ENCODE measurements at regions not wholly inside any gene's neighbourhood (a gene's known extent, or its start where the extent isn't known, plus 50 kb on each side); places are given as distances from the start of the nearest gene placed in this dataset.
"Not testable (repeated sequence)": the region's sequence is repeated elsewhere in the genome, so short reads cannot be mapped to it uniquely, and the experiment has no call there.

DNA sequence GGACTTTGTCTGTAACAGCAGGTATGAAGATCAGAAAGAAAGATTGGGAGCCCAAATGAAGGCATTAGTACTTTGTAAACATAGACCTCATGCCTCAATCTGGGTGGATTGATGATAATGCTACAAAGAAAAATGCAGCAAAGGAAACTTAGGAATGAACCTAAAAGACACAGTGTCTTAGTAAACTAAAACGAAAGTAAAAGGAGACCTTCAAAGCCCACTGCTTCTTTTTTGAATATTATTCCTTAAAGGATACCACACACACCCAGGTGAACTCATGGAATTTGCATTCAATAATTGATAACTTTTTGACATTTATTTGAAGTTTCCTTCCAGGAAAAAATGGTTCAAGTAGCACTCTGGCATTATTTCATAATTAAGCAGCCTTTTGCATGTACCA lies 543.2 kb downstream of the TTLL7 start:
- H3K27me3 ChIP-seq, DNase-seq, H3K9me3 ChIP-seq, H3K4me3 ChIP-seq, H3K36me3 ChIP-seq: not testable (repeated sequence)

DNA sequence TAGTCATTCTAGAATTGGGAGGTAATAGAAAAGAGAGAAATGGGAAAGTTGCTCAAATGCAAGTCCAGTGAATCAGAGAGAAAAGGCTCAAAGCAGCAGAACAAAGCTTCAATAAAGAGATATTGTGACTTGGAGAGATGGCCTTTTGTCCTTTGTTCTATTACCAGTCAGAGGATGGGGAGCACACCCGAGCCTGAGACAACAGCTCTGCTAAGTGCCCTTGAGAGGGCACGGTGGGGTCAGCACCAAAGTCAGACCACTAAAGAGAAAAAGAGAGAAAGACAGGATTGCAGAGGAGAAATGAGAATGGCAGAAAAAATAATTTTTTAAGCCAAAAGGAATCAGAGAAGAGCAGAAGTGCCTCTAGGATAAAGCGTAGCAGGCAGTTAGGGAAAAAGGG lies 553.1 kb downstream of the TTLL7 start:
- H3K4me3 ChIP-seq, H3K9me3 ChIP-seq, H3K27me3 ChIP-seq, DNase-seq, H3K36me3 ChIP-seq: not testable (repeated sequence)

DNA sequence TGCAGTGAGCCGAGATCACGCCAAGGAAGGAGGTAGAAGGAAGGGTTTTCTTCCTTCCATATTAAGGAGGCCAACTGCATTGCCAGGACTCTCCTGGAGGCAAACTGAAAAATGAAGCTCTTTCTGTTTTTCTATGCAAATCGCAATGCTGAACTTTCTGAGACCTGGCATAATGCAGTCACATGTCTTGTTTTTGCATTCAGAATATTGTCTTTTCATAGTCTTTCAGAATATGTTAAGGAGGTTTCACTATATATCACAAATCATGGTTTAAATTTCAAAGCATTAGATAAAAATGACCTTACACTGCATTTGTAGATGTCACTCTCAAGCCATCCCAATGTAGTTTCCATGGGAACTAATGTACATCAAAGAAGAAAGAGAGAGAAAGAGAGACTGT lies 556.5 kb downstream of the TTLL7 start:
- not testable (repeated sequence) for H3K27me3 ChIP-seq, DNase-seq

DNA sequence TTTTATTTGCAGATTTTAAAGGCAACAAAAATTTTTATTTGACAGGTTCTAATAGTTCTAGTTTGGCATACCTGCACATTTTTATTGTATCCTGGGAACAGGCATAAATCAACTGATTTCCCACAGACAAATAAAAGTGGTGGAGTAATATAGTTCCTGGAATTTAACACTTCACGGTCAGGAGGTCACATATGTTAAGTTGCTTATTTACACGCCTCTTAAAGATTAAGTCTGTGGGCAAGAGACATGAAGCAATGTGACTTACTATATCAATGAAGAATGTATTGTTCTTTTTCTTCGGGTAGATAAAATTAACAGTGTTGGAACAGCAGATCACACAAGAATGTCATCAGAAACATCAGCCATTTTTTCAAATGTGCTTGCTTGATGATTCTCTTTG lies 558.3 kb downstream of the TTLL7 start:
- not testable (repeated sequence) for H3K36me3 ChIP-seq, H3K27me3 ChIP-seq, DNase-seq

More for the DNA sequence above, 556.5 kb downstream of the TTLL7 start:
- not testable (repeated sequence) for H3K36me3 ChIP-seq, H3K9me3 ChIP-seq, H3K4me3 ChIP-seq

DNA sequence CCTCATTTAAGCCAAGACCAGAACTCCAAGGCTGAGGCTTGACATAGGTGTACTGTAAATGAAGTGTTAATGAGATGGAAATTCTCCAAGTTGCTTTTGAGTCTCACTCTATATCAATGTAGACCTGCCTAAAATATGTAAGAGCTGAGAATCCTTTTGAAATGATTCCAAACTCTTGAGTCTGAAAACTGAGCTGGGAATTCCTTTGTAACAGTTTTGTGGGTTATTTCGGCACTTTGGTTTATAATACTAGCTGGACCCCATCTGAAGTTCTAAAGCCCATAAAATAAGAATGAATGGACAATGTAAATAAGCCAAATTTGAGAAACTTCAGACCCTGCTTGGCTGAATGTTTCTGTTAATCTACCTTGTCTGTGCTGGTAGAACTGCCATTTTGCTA lies 558.9 kb downstream of the TTLL7 start:
- not testable (repeated sequence) for H3K36me3 ChIP-seq, H3K9me3 ChIP-seq, H3K27me3 ChIP-seq, DNase-seq, H3K4me3 ChIP-seq

More for the DNA sequence above, 558.3 kb downstream of the TTLL7 start:
- H3K4me3 ChIP-seq, H3K9me3 ChIP-seq: not testable (repeated sequence)

DNA sequence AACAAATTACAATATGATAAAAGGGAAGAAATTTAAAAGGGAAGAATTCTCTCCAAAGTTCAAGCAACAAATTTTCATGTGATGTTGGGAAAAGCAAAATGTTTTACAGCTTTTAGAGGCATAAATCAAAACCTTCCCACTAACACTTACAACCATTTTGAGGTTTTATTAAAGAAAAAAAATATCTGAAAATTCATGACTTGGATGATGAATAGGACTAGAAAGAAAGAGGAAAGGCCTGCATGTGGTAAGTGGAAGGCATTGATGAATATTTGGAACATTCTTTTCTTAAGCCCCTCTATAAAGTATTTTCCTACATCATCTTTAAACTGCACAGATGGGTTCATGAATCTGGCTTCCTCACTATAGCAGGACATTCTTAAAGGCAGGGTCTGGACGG lies 560.6 kb downstream of the TTLL7 start:
- not testable (repeated sequence) for H3K27me3 ChIP-seq, H3K4me3 ChIP-seq

DNA sequence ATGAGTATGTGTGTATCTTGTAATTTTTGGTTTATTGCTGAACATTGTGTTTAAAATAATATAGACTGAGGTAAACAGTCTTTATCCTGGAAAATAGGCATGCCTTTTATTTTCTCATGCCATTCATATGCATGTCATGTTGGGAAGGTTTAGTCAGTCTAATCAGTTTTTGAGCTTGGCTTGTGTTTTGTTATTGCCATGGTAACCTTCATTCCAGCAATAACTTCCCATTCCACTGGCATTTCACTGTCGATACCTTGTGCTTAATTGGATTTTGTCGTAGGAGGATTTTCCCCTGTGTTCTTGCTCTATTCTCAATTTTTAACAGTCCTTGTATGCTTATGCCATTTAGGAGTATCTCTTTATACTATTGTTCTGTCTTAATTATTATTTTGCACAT lies 563.6 kb downstream of the TTLL7 start:
- not testable (repeated sequence) for H3K36me3 ChIP-seq, H3K9me3 ChIP-seq, H3K4me3 ChIP-seq, H3K27me3 ChIP-seq, DNase-seq

More for the DNA sequence above, 560.6 kb downstream of the TTLL7 start:
- not testable (repeated sequence) for H3K9me3 ChIP-seq, H3K36me3 ChIP-seq, DNase-seq

DNA sequence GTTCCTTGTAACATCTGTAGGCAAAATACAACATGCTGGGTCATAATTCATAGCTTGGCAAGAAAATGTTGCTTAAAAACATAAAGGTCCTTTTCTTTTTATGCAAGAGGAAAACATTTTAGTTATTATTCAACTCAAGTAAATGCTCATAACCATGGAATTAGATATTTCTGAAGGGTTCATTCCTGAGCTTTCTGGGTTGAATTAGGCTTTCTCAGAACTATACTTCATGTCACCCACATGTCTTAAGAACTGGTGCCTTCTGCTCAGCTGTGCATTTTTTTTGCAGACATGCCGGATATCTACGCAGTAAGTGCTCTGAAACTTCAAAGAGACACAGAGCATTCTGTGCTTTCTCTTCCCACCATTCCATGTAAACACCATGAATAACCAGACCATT lies 571.4 kb downstream of the TTLL7 start:
- H3K4me3 ChIP-seq, H3K36me3 ChIP-seq, H3K9me3 ChIP-seq, DNase-seq, H3K27me3 ChIP-seq: not testable (repeated sequence)

DNA sequence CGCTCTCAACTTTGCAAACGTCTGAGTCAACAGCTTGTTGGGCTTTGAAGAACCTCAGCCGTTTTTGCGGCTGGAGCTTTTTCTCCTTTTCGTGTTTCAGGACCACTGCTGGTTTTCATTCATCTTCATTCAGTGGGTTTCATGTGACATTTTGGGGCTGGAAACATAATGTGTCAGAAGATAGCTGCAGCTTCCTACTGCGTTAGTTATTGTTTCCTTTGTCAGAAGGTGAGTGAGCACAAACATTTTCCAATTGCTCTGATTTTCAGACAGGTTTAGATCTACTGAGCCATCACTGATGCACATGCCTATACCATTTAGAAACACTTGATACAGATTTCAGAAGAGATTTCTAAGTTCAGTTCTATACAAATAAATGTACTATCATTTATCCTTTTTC lies 575.5 kb downstream of the TTLL7 start:
- H3K36me3 ChIP-seq, H3K27me3 ChIP-seq, H3K4me3 ChIP-seq, H3K9me3 ChIP-seq, DNase-seq: not testable (repeated sequence)

DNA sequence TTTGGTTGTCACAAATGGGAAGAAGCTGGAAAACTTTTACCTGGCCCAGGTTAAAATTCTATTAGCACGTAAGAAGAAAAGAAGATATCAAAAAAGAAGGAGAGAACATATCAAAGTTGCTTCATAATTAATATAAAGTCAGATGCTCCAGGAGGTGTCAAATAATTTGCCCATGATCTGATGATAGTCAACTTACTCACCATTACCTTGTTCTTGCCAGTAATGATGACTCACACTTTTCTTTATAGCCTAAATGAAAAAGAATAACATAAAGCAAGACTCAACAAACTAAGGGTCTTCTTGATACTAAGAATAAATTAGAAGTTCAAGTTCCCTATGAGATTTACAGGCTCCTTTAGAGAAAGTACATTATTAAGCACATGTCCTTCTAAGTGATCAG lies 580.4 kb downstream of the TTLL7 start:
- no peak for DNase-seq
- no peaks in the 10 kb centered on the region for H3K9me3 ChIP-seq
- no peak overlapping the region for H3K4me3 ChIP-seq
- H3K27me3 ChIP-seq, result no peaks in the 10 kb centered on the region
- H3K36me3 ChIP-seq, result no peaks in the 10 kb centered on the region

DNA sequence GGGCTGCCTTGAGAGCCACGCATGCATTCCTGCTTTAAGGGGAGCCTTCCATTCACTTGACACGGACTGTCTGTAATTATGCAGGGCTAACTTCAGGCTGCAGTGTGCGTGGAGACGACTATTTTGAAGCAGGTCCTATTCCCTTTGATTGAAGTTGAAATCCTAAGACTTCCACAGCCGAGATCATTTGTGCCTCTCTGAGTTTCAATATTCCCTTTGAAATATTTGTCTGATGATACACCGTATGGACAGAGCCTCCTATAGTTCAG lies 585.2 kb downstream of the TTLL7 start:
- H3K36me3 ChIP-seq, H3K4me3 ChIP-seq, H3K9me3 ChIP-seq, H3K27me3 ChIP-seq, DNase-seq: not testable (repeated sequence)

DNA sequence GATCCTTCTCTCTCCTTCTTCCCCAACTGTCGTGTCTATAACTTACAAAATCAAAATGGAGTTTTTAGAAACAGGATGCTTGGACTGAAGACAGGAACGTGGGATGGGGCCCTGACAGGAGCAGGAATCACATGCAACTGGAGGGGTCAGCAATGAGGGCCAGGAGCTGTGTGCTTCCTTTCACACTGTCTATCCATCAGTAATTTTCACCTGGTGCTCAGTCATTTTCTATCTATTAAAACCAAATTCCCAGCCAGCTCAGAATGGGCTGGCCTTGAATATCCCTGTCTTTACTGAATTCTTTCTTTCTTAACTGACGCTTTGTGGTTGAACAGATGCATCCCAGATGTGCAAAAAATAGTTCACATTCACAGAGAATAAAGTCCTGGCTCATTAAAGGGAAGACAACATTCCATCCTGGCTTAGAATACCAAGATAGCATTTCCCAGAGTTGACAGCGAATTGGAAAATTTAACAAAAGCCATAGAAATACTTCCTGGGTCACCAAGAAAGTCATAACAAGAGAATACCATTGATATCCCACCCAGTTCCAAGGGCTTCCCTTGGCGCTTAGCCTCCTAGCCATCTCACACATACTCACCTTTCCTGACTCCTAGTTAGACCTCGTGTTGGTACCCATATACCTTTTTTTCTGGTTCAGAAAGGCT lies 588.1 kb downstream of the TTLL7 start:
- DNase-seq, result not testable (repeated sequence)

DNA sequence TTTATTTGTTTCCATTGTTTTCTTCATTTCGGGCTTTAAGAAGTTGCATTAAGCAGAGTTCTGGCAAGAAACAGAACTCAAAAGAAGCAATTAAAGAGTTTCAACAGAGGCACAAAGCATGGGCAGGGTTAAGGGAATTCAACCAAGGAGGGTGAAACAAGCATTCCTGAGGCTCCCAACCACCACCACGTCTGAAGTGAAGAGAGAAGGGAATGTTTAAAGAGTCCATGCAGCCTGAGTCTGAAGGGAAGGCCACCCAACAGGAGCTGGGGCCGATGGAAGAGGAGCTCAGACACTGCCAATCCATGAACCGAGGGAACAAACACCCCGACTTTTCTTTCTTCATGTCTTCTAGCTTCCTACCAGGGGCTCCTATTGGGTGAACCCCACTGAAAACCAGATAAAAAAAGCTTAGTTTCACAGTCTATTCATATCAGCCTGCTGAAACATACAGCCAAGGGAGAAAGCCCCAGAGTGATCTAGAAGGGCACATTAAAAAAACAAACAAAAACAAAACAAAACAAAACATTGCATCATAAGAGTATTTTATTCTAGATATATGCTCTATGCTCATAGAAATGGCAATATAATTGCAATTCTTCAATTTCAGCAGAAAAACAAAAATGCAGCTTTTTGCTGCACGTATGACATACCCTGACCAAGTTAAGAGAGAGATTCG lies 592.1 kb downstream of the TTLL7 start:
- H3K36me3 ChIP-seq, H3K27me3 ChIP-seq, H3K4me3 ChIP-seq, DNase-seq, H3K9me3 ChIP-seq: not testable (repeated sequence)

More for the DNA sequence above, 588.1 kb downstream of the TTLL7 start:
- not testable (repeated sequence) for H3K4me3 ChIP-seq, H3K9me3 ChIP-seq, H3K36me3 ChIP-seq, H3K27me3 ChIP-seq

DNA sequence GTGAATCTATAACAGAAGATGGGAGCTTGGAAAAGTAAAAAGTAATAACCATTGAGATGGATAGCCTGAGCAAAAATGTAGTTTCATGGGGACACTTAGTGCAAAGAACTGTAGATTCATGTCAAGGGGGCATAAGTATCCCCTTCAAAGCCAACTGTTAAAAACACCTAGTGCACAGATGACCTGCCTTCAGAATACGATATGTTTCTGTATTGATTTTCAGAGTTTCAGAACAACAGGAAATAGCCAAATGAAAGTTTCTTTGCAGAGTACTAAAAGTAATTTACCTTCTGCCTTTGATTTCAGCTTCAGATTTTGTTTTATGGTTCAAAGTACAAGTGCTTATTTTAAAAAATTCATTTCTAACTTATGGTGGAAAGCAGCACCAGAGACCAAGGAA lies 593.1 kb downstream of the TTLL7 start:
- not testable (repeated sequence) for DNase-seq, H3K36me3 ChIP-seq, H3K9me3 ChIP-seq, H3K27me3 ChIP-seq, H3K4me3 ChIP-seq

DNA sequence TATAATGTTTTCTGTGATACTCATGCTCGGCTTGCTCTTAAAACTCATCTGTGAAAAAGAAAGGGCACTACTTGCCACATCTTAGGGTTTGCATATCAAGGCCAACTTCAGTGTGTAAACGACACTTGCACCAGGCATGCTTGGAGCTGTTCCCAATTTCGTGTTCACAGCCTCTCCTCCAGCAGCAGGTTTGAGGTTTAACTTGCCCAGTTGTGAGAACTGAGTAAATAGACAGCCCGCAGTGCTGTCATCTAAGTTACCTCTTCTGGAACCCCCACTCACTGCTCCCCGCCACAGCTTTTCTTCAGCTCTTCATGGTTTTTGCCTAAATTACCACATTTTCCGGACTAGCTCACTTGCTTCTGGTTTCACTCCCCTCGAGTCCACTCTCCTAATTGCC lies 595.4 kb downstream of the TTLL7 start:
- DNase-seq, H3K4me3 ChIP-seq: not testable (repeated sequence)

DNA sequence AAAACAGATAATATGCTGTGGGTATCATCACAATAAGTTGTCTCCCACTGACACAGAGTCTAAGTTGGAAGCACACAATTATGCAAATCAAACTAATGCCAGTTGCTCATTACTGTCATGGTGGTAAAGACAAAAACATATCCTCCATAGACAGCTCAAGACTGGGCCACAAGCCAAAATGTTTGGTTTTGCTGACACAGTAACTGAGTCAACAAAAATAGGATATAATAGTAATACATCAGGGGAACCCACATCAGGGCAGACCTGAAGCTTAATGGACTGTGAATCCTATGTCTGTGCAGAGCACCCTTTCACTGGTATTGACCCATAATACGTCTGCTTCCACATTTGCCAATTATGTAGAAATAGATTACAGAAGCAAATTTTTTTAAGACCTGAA lies 597.8 kb downstream of the TTLL7 start:
- not testable (repeated sequence) for H3K4me3 ChIP-seq, H3K27me3 ChIP-seq, H3K9me3 ChIP-seq, DNase-seq, H3K36me3 ChIP-seq

More for the DNA sequence above, 595.4 kb downstream of the TTLL7 start:
- H3K27me3 ChIP-seq, H3K9me3 ChIP-seq, H3K36me3 ChIP-seq: not testable (repeated sequence)

DNA sequence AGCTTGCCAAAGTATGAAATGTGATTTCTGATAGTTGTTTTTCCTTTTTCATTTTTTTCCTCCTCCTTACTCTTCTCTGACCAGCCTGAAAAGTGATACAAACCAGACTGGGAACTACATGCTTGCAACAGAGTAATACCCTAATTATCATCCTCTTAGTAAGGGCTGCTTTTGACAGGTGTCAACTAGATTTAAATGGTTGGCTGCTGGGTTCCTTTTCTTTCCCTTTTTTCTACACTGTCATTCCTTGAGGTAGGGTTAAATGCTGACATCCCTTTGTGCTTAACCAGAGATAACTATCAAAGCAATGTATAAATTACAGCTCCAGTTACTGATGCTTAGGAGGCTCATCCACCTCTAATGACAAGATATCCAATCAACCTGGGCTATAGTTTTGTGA lies 598.8 kb downstream of the TTLL7 start:
- not testable (repeated sequence) for H3K27me3 ChIP-seq, H3K36me3 ChIP-seq, H3K9me3 ChIP-seq, DNase-seq, H3K4me3 ChIP-seq

DNA sequence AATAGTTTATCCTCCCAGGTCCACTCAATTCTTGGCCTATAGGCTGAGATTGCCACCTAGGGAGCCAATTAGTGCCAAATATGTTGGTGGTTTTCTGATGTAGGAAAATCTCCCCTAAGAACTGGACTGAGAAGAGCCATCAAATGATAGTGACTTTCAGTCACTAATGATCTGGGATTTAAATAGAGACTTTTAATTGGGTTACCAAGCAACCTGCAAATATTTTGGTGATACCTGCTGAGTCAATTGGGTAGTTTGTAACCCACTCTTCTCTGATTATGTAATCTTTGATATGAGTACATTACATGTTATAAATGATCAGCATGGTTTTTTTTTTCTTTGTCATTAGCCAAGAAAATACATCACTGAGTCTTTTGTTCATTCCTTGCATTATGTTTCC lies 600.8 kb downstream of the TTLL7 start:
- not testable (repeated sequence) for H3K9me3 ChIP-seq, H3K27me3 ChIP-seq, DNase-seq, H3K4me3 ChIP-seq, H3K36me3 ChIP-seq

DNA sequence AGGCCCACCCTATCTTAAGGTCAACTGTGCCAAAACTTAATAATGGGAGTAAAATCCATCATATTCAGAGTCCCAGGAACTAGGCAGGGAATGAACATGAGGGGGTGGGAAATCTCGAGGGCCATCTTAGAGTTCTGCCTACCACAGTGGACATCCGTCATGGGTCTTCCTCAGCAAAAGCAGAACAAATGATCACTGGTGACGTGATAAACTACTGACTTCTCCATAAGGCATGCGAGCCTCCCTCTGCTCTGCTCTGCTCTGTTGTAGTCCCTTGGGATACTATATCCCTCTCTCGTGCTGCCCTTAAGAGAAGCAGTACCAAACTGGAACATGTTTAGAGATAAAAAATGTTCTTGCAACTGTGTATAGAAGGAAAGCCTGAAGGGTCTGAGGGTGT lies 603.8 kb downstream of the TTLL7 start:
- not testable (repeated sequence) for H3K36me3 ChIP-seq, H3K9me3 ChIP-seq, H3K27me3 ChIP-seq

More for the DNA sequence above, 603.8 kb downstream of the TTLL7 start:
- not testable (repeated sequence) for H3K4me3 ChIP-seq, DNase-seq

All from MG63 (cell line).